ENCODE measurements at regions not wholly inside any gene's neighbourhood (a gene's known extent, or its start where the extent isn't known, plus 50 kb on each side); places are given as distances from the start of the nearest gene placed in this dataset.

GRCh38 chr3:34399401-34399800 is 601.0 kb downstream of the PDCD6IP start:
- Histone ChIP-seq H3K4me3 (no peak overlapping the region), H3K9me3 (peaks cover 0 to 19% (median 3%) of the 10 kb centered on the region in 8 donors), H3K27me3 (replicated peaks in 1 of 7) (no peaks in the 10 kb centered on the region), H3K4me1 (no peaks in the 10 kb centered on the region), H3K27ac (no peak overlapping the region), H3K36me3 (no peaks in the 10 kb centered on the region)
- TF ChIP-seq, protein P1, sequence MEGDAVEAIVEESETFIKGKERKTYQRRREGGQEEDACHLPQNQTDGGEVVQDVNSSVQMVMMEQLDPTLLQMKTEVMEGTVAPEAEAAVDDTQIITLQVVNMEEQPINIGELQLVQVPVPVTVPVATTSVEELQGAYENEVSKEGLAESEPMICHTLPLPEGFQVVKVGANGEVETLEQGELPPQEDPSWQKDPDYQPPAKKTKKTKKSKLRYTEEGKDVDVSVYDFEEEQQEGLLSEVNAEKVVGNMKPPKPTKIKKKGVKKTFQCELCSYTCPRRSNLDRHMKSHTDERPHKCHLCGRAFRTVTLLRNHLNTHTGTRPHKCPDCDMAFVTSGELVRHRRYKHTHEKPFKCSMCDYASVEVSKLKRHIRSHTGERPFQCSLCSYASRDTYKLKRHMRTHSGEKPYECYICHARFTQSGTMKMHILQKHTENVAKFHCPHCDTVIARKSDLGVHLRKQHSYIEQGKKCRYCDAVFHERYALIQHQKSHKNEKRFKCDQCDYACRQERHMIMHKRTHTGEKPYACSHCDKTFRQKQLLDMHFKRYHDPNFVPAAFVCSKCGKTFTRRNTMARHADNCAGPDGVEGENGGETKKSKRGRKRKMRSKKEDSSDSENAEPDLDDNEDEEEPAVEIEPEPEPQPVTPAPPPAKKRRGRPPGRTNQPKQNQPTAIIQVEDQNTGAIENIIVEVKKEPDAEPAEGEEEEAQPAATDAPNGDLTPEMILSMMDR (IDR thresholded peaks at IDR 0.05 in 8 of 11, conservative IDR thresholded peaks at IDR 0.05 in 3 of 11): no peak
- no peak for TF ChIP-seq POLR2A (IDR thresholded peaks at IDR 0.05)
- no peak for TF ChIP-seq POLR2AphosphoS5 (IDR thresholded peaks at IDR 0.05)
- intact Hi-C loops (cut with DNase I; ENCODE audit: low total_unique reads): no loop called here
- no peak for DNase-seq
- 88 to 100% (median 97%) methylated on average over 1 of the region's 1 CpG for WGBS, 5 donors

GRCh38 chr3:34405159-34405558 is 606.7 kb downstream of the PDCD6IP start:
- no peaks in the 10 kb centered on the region for H3K4me1 ChIP-seq
- 60 to 84% (median 69%) methylated on average over 1 of the region's 1 CpG for WGBS, 5 donors
- TF ChIP-seq POLR2A (IDR thresholded peaks at IDR 0.05): no peak
- TF ChIP-seq POLR2AphosphoS5 (IDR thresholded peaks at IDR 0.05): no peak
- TF ChIP-seq, protein P1 (IDR thresholded peaks at IDR 0.05 in 8 of 11, conservative IDR thresholded peaks at IDR 0.05 in 3 of 11): no peak
- no peak overlapping the region for H3K27ac ChIP-seq
- no peak for DNase-seq
- peaks cover 0 to 12% (median 2%) of the 10 kb centered on the region in 8 donors for H3K9me3 ChIP-seq
- intact Hi-C loops (cut with DNase I; ENCODE audit: low total_unique reads): no loop called here
- no peaks in the 10 kb centered on the region for H3K36me3 ChIP-seq
- no peak overlapping the region for H3K4me3 ChIP-seq
- no peaks in the 10 kb centered on the region for H3K27me3 ChIP-seq (replicated peaks in 1 of 7)

DNA sequence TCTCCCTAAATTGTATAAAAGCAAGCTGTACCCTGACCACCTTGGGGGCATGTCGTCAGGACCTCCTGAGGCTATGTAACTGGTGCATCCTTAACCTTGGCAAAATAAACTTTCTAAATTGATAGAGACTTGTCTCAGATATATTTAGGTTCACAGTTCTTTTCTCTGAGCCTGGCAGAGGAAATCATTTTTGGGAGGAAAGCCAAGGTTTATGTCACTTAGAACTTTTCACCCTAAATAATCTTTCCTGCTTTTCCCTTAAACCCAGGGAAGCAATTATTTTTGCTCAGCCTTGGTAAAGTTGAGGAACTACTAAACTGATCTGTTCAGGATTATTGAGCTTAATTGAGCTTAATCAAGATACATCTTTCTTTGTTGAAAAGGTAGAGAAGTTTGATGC is 608.9 kb downstream of the PDCD6IP start:
- H3K9me3 ChIP-seq: peaks cover 0 to 6% (median 2%) of the 10 kb centered on the region in 8 donors
- H3K27me3 ChIP-seq (replicated peaks in 1 of 7): no peaks in the 10 kb centered on the region
- no peak overlapping the region for H3K27ac ChIP-seq
- intact Hi-C loops (cut with DNase I; ENCODE audit: low total_unique reads): no loop called here
- TF ChIP-seq POLR2AphosphoS5 (IDR thresholded peaks at IDR 0.05) (no peak), POLR2A (IDR thresholded peaks at IDR 0.05) (no peak)
- TF ChIP-seq, protein P1 (IDR thresholded peaks at IDR 0.05 in 8 of 11, conservative IDR thresholded peaks at IDR 0.05 in 3 of 11): no peak
- no peaks in the 10 kb centered on the region for H3K36me3 ChIP-seq
- 52 to 62% (median 57%) methylated on average over 1 of the region's 1 CpG for WGBS, 5 donors
- no peaks in the 10 kb centered on the region for H3K4me1 ChIP-seq
- DNase-seq: no peak
- no peak overlapping the region for H3K4me3 ChIP-seq

DNA sequence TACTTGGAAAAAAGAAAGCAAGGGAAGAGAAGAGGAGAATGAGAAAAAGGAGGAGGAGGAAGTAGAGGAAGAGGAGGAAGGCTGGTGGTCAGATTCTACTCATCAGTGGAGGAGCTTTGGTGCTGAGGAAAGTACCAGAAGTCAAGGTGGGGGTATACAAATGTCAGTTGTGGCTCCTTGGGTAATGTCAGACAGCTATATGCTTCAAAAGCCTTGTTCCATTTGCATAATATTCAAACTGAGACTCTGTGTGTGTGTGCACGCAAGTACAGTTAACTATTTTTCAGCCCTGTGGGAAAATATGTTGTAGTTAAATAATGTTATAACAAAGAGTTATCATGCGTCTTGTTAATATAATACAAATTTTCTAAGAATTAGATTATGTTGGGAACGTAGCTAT is 609.7 kb downstream of the PDCD6IP start:
- TF ChIP-seq, protein P1 (IDR thresholded peaks at IDR 0.05 in 8 of 11, conservative IDR thresholded peaks at IDR 0.05 in 3 of 11): no peak
- no peak for TF ChIP-seq POLR2AphosphoS5 (IDR thresholded peaks at IDR 0.05)
- no peak for TF ChIP-seq POLR2A (IDR thresholded peaks at IDR 0.05)
- intact Hi-C loops (cut with DNase I; ENCODE audit: low total_unique reads): no loop called here
- Histone ChIP-seq H3K36me3 (no peaks in the 10 kb centered on the region), H3K27me3 (replicated peaks in 1 of 7) (no peaks in the 10 kb centered on the region), H3K9me3 (peaks cover 0 to 6% (median 2%) of the 10 kb centered on the region in 8 donors), H3K27ac (no peak overlapping the region), H3K4me1 (no peaks in the 10 kb centered on the region), H3K4me3 (no peak overlapping the region)
- DNase-seq: no peak
- WGBS, 5 donors: 74 to 82% (median 77%) methylated on average over 3 of the region's 3 CpGs

All from spleen (tissue), 11 donors.